ENCODE measurements at regions not wholly inside any gene's neighbourhood (a gene's known extent, or its start where the extent isn't known, plus 50 kb on each side); places are given as distances from the start of the nearest gene placed in this dataset.

DNA sequence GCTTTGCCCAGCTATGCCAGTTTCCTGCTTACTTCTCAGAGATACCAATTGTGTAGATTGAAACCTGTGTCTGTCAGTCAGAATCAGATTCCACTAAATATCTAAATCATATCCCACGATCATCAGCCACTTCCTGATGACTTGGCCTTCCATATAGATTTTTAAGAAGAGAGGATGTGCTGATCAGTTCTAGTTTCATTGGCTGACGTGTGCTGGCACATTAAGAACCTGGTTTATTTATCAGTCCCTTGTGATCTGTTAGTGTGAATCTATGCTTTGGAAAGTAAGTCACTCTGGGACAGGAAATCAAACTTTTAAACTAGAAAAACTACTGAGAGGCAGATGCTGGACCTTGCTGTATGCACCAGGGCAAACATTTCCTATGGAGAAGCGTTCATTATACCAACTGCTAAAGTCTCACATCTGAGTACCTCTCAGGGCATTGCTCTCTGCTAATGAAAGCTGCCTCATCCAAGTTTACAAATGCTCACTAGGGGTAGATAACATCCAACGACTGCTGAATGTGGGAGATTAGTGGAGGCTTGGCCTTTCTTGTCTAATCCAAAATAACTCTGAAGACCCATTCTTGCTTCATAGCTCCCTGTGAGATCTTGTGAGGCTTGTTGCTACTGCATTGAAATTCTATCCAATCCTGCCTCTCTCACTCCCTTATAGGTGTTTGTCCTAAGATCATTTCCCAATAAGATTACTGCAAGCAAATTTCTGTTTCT, 109.1 kb downstream of the ARL4A start:
- no peaks in the 10 kb centered on the region for H3K36me3 ChIP-seq (ENCODE audit: control insufficient read depth, insufficient read depth, low read length)
- no peaks in the 10 kb centered on the region for H3K27me3 ChIP-seq (ENCODE audit: control insufficient read depth, insufficient read depth, low read length)
- no peak for DNase-seq (ENCODE audit: low read depth)
- no peak overlapping the region for H3K4me3 ChIP-seq (ENCODE audit: low read depth, low read length)
- no peak for TF ChIP-seq CTCF (IDR thresholded peaks at IDR 0.05; ENCODE audit: insufficient read depth, low read length, poor library complexity, severe bottlenecking)

DNA sequence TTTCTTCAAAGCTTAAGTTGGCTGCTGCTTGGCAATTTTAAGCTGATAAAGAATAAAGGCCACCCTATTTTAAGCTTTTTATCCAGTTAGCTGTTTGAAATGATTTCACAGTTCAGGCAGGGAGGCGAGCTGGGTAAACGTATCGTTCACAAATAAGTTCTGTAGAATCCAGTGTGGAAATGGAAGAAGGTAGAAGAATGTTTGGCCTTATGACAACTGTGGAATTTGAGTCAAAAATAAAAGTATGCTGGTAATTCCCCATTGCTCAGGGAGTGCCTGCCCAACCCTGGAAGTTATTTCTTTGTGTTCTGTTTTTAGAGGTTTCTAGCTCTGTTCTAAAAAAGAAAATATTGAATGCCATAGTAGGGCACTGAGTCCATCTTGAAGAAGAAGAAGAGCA, 113.1 kb downstream of the ARL4A start:
- no peak for DNase-seq (ENCODE audit: low read depth)
- Histone ChIP-seq H3K4me3 (ENCODE audit: low read depth, low read length) (no peak overlapping the region), H3K27me3 (ENCODE audit: control insufficient read depth, insufficient read depth, low read length) (no peaks in the 10 kb centered on the region), H3K36me3 (ENCODE audit: control insufficient read depth, insufficient read depth, low read length) (no peaks in the 10 kb centered on the region)
- TF ChIP-seq CTCF (IDR thresholded peaks at IDR 0.05; ENCODE audit: insufficient read depth, low read length, poor library complexity, severe bottlenecking), result no peak

GRCh38 chr7:12801107-12801506, 113.7 kb downstream of the ARL4A start:
- no peak overlapping the region for H3K4me3 ChIP-seq (ENCODE audit: low read depth, low read length)
- no peaks in the 10 kb centered on the region for H3K27me3 ChIP-seq (ENCODE audit: control insufficient read depth, insufficient read depth, low read length)
- no peak for DNase-seq (ENCODE audit: low read depth)
- H3K36me3 ChIP-seq (ENCODE audit: control insufficient read depth, insufficient read depth, low read length), result no peaks in the 10 kb centered on the region
- no peak for TF ChIP-seq CTCF (IDR thresholded peaks at IDR 0.05; ENCODE audit: insufficient read depth, low read length, poor library complexity, severe bottlenecking)

DNA sequence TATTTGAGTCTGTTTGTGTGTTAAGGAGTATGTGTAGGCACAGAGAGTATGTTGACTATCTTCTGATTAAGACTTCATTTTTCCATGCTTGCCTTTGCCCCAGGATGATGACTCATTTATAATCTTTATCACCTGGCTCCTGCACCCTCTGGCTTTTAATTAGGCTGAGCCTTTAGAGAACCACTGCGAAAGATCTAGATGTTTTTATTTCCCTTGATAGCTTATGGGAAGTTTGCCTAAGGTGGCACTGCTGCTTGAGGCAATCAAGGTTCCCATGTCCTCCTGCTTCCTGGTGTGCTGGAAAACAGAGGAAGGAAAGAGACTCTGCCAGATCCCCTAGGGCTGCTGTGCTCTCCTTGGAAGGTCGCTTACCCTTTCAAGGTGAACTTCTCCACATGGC, 114.6 kb downstream of the ARL4A start:
- no peak for TF ChIP-seq CTCF (IDR thresholded peaks at IDR 0.05; ENCODE audit: insufficient read depth, low read length, poor library complexity, severe bottlenecking)
- Histone ChIP-seq H3K27me3 (ENCODE audit: control insufficient read depth, insufficient read depth, low read length) (no peaks in the 10 kb centered on the region), H3K36me3 (ENCODE audit: control insufficient read depth, insufficient read depth, low read length) (no peaks in the 10 kb centered on the region), H3K4me3 (ENCODE audit: low read depth, low read length) (no peak overlapping the region)
- no peak for DNase-seq (ENCODE audit: low read depth)

DNA sequence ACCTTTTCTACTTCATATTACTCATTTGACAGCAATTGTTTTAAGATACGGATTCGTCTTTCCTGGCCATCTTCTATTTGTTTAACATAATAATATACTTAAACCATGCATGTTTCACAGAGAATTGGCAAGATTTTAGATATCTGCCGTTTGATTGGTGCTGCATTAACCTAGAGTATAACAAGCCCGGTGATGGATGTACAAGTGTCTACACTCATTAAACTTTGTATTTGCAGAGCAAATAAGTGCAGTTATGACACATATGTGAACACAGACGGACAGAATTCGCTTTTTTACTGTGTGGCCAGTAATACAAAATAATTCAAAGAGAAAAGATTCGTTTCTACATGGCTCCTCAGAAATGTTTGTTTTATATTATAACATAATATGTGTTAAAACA, 116.1 kb downstream of the ARL4A start:
- Histone ChIP-seq H3K36me3 (ENCODE audit: control insufficient read depth, insufficient read depth, low read length) (no peaks in the 10 kb centered on the region), H3K27me3 (ENCODE audit: control insufficient read depth, insufficient read depth, low read length) (no peaks in the 10 kb centered on the region), H3K4me3 (ENCODE audit: low read depth, low read length) (no peak overlapping the region)
- TF ChIP-seq CTCF (IDR thresholded peaks at IDR 0.05; ENCODE audit: insufficient read depth, low read length, poor library complexity, severe bottlenecking), result no peak
- no peak for DNase-seq (ENCODE audit: low read depth)

DNA sequence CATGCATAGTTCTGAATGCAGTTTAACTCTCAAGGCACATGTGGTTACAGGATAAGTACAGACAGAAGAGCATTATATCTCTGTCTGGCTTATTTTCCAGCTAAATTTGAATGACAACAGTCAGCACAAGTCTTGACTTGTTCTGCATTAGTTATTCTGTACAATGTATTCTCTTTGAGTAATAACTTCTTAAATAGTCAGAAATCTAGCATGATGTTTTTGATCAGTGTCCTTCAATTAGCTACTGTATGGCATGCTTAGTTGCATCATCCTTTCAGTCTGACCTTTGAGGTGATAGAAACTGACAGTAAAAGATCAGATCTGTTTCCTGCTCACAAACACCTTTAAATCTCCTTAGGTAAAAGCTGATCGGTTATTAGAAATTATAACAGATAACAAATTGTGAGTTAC, 118.1 kb downstream of the ARL4A start:
- no peak for DNase-seq (ENCODE audit: low read depth)
- no peaks in the 10 kb centered on the region for H3K36me3 ChIP-seq (ENCODE audit: control insufficient read depth, insufficient read depth, low read length)
- H3K4me3 ChIP-seq (ENCODE audit: low read depth, low read length), result no peak overlapping the region
- TF ChIP-seq CTCF (IDR thresholded peaks at IDR 0.05; ENCODE audit: insufficient read depth, low read length, poor library complexity, severe bottlenecking), result no peak
- H3K27me3 ChIP-seq (ENCODE audit: control insufficient read depth, insufficient read depth, low read length), result no peaks in the 10 kb centered on the region
